HG03460 (cell line): ENCODE measurements at regions not wholly inside any gene's neighbourhood (a gene's known extent, or its start where the extent isn't known, plus 50 kb on each side); places are given as distances from the start of the nearest gene placed in this dataset.
"Not testable (repeated sequence)": the region's sequence is repeated elsewhere in the genome, so short reads cannot be mapped to it uniquely, and the experiment has no call there.

Experiments used
- ATAC-seq: cut with Tn5 transposase; IDR thresholded peaks from one replicate; pipeline ENCODE4 v1.9.1; 2021; ENCODE audit not compliant: unreplicated experiment

DNA sequence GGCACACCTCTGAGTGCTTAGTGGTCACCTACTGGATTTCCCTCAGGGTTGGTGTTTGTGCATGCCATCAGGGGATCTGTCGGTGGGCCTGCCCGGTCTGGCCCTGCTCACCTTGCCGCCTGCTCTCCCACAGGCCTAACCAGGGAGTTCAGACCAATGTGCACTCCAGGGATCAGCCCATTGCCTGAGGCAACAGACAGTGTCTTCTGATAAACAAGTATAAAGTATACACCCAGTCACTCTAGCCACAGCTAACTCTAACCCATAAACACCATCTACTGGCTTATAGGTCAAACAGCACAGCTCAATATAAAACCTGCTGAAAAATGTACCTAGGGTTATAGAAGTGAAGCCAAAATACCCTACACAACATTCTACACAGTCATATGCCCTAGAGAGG lies 1300.0 kb downstream of the PLA2G4A start:
- ATAC-seq: no peak

- no peak for ATAC-seq
Observed at GRCh38 chr1:188129856-188130838, 1301.4 kb downstream of the PLA2G4A start.

DNA sequence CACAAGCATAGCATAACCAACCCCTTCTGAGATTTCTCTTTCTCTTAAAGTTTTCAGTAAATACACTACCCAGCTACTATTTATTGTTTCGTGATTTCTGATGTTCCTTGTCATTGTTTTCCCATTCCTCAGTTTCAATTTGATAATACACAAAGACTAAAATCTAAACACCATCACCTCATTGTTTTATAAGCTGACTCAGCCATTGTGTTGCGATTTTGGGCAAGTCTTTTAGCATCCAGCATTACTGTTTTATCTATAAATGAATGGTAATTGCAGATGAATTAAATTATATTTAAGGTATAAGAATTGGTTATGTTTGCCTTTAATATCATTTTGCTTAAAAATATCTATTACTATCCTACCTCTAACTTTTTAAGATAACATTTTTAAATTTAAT lies 1308.5 kb downstream of the PLA2G4A start:
- no peak for ATAC-seq

- no peak for ATAC-seq
Observed at GRCh38 chr1:188140958-188141357, 1312.2 kb downstream of the PLA2G4A start.

GRCh38 chr1:188154196-188154595 lies 1325.4 kb downstream of the PLA2G4A start:
- ATAC-seq: no peak

GRCh38 chr1:188154761-188155160 lies 1326.0 kb downstream of the PLA2G4A start:
- no peak for ATAC-seq

DNA sequence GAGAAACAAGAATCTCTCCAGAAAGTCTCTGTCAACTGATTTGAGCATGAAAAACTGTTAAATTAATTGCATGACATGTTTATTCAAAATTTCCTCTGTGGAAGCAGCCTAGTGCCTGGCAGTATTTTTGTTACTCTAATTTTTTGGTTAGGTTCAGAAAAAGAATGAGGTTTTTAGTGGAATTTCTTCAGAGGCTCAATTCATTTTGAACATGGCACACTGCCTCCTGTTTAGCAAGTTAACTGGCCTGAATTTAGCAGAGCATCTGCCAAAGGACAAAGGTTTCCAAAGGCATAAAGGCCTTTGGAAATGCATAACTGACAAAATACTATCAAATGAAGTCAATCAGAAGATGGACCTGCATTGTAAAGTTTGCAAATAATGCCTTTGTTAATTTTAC lies 1326.5 kb downstream of the PLA2G4A start:
- no peak for ATAC-seq

DNA sequence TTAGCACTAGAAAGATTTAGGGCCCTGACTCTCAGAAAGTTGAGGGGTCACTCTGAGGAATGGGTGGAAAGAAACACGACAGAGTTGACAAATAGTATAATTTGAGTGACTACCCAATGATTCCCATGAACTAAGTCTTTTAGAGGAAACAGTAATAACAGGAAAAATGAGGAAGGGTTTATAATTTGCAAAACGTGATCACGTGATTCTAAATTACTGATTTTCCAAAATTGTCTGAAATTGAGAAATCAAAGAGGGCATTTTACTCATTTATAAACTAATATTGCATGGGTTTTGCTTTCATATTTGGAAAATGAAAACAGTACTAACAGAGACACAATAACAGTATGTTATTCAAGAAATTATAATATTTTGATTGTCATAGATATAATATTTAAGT lies 1335.7 kb downstream of the PLA2G4A start:
- no peak for ATAC-seq

DNA sequence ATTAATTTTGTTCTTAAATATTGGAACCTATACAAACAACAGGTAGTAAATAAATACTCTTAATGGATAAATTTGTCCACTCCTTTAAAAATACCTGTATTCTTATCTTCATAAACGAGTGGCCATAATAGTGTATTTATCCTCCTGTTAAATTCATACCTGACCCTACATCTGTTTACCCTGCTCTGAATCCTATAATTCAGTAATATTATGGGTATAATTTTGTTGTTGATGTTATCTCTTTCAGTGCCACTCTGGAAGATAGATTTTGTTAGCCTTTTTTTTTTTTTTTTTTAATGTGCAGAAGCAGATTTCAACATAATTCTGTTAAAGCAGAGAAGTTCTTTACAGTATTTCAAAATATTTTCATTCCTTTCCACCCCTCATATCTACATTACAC lies 1337.9 kb downstream of the PLA2G4A start:
- ATAC-seq: no peak

GRCh38 chr1:188169971-188170370 lies 1341.2 kb downstream of the PLA2G4A start:
- ATAC-seq: no peak

GRCh38 chr1:188170411-188170810 lies 1341.7 kb downstream of the PLA2G4A start:
- no peak for ATAC-seq

DNA sequence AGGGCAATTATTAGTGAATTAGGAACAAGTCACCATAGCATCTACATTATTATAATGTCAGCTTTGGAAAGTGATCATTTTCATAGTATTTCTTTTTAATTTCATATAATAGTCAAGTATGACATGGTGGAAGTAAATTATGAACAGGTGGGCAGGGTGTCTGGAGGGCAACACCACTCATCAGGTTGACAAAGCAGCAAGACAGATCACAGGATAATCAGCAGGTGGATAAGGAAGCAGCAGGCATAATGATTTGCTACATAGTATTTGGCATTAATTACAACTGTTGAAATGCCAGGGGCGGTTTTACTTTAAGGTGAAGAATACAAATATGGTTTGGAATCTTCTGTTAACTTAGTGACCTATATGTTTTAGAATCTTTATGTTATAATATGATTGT lies 1342.2 kb downstream of the PLA2G4A start:
- no peak for ATAC-seq

DNA sequence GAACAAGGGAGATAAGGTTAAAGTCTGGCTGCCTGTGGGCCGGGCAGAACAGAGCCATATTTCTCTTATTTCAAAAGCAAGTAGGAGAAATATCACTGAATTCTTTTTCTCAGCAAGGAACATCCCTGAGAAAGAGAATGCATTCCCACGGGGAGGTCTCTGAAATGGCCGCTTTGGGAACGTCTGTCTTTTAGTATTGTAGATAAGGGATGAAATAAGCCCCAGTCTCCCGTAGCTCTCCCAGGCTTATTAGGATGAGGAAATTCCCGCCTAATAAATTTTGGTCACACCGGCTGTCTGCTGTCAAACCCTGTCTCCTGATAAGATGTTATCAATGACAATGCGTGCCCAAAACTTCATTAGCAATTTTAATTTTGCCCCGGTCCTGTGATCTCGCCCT lies 1353.3 kb downstream of the PLA2G4A start:
- not testable (repeated sequence) for ATAC-seq

DNA sequence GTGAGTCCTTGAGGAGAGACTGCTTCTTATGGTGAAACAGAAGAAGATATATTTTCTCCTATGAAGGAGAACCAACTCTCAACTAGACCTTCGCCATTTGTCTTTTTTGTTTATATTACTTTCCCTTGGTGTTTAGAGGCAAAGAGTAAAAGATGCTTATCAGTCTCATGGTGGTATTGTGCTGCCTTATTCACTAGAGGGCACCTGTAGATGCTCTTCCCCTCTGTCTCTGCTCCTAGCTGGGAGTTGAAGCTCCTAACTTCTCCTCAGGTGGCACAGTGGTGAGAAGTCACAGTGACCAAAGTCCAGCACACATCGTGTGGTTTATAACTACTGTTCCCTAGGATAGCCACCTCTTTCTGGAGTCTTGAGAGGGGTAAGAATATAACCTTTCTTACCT lies 1359.6 kb downstream of the PLA2G4A start:
- no peak for ATAC-seq

DNA sequence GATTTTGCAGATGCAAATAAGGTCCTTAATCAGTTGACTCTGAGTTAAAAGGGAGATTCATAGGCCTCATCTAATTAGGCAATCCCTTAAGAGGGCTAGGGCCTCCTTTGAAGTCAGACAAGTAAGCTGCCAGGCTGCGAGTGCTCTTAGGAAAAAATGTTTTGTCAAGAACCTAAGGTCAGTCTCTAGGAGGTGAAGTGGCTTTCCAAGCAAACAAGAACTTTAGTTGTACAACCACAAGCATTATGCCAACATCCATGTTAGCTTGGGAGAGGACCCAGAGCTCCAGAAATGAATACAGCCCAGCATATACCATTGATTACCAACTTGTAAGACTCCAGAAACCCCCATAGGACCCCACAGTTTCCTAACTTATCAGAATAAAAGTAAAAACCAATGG lies 1366.2 kb downstream of the PLA2G4A start:
- ATAC-seq: no peak

DNA sequence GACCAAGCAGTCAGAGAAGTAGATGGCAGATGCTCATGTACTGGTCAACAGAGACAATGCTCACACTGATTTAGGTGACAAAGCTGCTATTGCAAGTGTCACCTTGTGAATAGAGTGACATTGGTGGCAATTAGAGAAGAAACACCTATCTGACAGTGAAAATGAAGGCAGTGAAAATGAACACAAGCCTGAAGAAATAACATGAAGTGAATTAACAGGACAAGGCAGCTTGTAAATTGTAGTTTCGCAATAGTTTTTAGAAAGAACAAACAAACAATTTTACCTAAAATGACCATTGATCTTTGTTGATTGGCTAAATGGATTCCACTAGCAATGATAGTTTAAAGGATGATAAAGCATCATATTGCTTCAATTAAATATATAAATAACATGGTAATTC lies 1389.5 kb downstream of the PLA2G4A start:
- ATAC-seq: no peak

GRCh38 chr1:188220051-188220450 lies 1391.3 kb downstream of the PLA2G4A start:
- ATAC-seq: no peak

GRCh38 chr1:188224263-188224662 lies 1395.5 kb downstream of the PLA2G4A start:
- no peak for ATAC-seq

DNA sequence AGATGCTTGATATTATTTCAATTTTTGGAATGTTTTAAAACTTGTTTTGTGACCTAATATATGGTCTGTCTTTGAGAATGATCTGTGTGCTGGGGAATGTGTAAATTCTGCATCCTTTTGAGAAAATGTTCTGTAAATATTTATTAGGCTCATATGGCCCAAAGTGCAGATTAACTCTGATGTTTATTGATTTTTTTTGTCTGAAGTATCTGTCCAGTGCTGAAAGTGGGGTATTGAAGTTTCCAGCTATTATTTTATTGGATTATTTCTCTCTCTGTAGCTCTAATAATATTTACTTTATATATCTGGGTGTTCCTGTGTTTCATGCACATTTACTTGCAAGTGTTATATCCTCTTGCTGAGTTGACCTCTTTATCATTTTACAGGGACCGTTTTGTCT lies 1397.2 kb downstream of the PLA2G4A start:
- no peak for ATAC-seq

DNA sequence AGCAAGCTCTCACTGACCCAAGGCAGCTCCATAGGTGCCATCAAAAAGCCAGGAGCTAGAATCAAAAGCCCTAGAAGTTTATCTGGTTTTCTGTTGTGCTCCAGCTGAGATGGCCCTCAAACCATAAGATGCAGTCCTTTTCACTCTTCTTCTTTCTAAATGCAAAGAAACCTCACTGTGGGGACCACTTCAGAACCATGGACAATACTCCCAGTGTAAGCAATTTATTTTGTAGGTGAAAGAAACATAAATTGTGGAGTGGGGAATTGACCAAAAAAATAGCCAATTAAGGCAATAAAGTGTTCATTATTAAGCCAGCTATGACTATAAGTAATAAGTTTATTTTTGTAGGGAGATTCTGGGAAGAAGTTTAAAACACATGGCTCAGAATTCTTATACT lies 1399.9 kb downstream of the PLA2G4A start:
- ATAC-seq: no peak

- no peak for ATAC-seq
Observed at GRCh38 chr1:188237573-188238348, 1409.0 kb downstream of the PLA2G4A start.

DNA sequence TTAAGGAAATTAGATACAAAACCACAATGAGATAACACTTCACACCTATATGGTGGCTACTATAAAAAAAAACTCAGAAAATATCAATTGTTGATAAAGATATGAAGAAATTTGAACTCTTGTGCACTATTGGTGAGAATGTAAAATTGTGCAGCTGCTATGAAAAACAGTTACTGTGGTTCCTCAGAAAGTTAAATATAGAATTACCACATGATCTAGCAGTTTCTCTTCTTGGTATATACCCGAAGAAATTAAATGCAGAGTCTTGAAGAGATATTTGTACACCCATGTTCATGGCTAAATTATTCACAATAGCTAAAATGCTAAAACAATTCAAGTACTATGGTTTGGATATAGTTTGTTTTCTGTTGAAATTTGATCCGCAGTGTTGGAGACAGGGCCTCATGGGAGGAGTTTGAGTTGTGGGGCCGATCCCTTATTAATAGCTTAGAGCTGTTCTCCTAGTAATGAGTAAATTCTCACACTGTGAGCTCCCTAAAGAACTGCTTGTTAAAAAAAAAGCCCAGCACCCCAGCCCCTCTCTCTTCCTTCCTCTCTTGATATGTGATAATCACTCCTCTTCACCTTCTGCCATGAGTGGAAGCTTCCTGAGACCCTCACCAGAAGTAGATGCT lies 1412.1 kb downstream of the PLA2G4A start:
- no peak for ATAC-seq
